Mesendoderm (in vitro differentiated cells): ENCODE measurements at regions not wholly inside any gene's neighbourhood (a gene's known extent, or its start where the extent isn't known, plus 50 kb on each side); places are given as distances from the start of the nearest gene placed in this dataset.
"Not testable (repeated sequence)": the region's sequence is repeated elsewhere in the genome, so short reads cannot be mapped to it uniquely, and the experiment has no call there.

ENCODE experiments used
- DNase-seq: peaks from one replicate; pipeline ENCODE4 v3.0.0; 2013
- H2AK5ac ChIP-seq: 2 replicates; pipeline ENCODE4 v1.6.1; 2013; ENCODE audit warnings: low read length, inconsistent platforms
- H2BK120ac ChIP-seq: 2 replicates; pipeline ENCODE4 v1.6.1; 2013; ENCODE audit warnings: low read depth, mild to moderate bottlenecking, low read length, moderate library complexity, mixed read lengths
- H2BK15ac ChIP-seq: replicated peaks from 2 replicates; pipeline ENCODE4 v1.6.1; 2013; ENCODE audit warnings: low read depth, mild to moderate bottlenecking, moderate library complexity
- H2BK5ac ChIP-seq: 2 replicates; pipeline ENCODE4 v1.6.1; 2013; ENCODE audit warnings: low read length, inconsistent platforms
- H3K18ac ChIP-seq: 2 replicates; pipeline ENCODE4 v1.6.1; 2013; ENCODE audit warnings: mild to moderate bottlenecking, low read length, mixed read lengths
- H3K23ac ChIP-seq: one replicate; pipeline ENCODE4 v1.6.1; 2013; ENCODE audit warnings: low read length
- H3K27ac ChIP-seq: 2 replicates; pipeline ENCODE4 v1.5.1; 2013; ENCODE audit warnings: low read depth, mild to moderate bottlenecking, inconsistent platforms, low read length, moderate library complexity
- H3K27me3 ChIP-seq: 2 replicates; pipeline ENCODE4 v1.6.1; 2013; ENCODE audit warnings: low read length, control low read depth, mild to moderate bottlenecking, inconsistent platforms; ENCODE audit not compliant: insufficient read depth, poor library complexity
- H3K36me3 ChIP-seq: 2 replicates; pipeline ENCODE4 v1.6.1; 2013; ENCODE audit warnings: low read length, inconsistent platforms; ENCODE audit not compliant: control insufficient read depth, insufficient read depth
- H3K4ac ChIP-seq: one replicate; pipeline ENCODE4 v1.6.1; 2013; ENCODE audit warnings: low read depth, mild to moderate bottlenecking, low read length, moderate library complexity
- H3K4me1 ChIP-seq: 2 replicates; pipeline ENCODE4 v1.6.1; 2013; ENCODE audit warnings: low read depth, low read length, inconsistent platforms; ENCODE audit not compliant: control insufficient read depth
- H3K4me2 ChIP-seq: 2 replicates; pipeline ENCODE4 v1.6.1; 2013; ENCODE audit warnings: low read length
- H3K4me3 ChIP-seq: 2 replicates; pipeline ENCODE4 v1.5.1; 2013; ENCODE audit warnings: mild to moderate bottlenecking, low read length
- H3K56ac ChIP-seq: one replicate; pipeline ENCODE4 v1.6.1; 2013; ENCODE audit warnings: low read length
- H3K79me1 ChIP-seq: 2 replicates; pipeline ENCODE4 v1.6.1; 2013; ENCODE audit warnings: low read length, inconsistent platforms
- H3K79me2 ChIP-seq: 2 replicates; pipeline ENCODE4 v1.6.1; 2013; ENCODE audit warnings: mild to moderate bottlenecking, low read length; ENCODE audit not compliant: control insufficient read depth, insufficient read depth
- H3K9ac ChIP-seq: 2 replicates; pipeline ENCODE4 v1.6.1; 2013; ENCODE audit warnings: low read length, inconsistent platforms
- H4K5ac ChIP-seq: one replicate; pipeline ENCODE4 v1.6.1; 2013; ENCODE audit warnings: low read length
- H4K8ac ChIP-seq: one replicate; pipeline ENCODE4 v1.6.1; 2013; ENCODE audit warnings: low read depth, mild to moderate bottlenecking, control low read depth, low read length, moderate library complexity
- WGBS: extraction: QIAGEN DNeasy Blood & Tissue Kit; methylation state at CpG from one replicate; pipeline ENCODE4 v1.1.7; 2013; ENCODE audit warnings: low lambda C conversion rate, missing lambda C conversion rate; ENCODE audit not compliant: insufficient coverage; ENCODE audit errors: extremely low coverage; 5-methylcytosine and 5-hydroxymethylcytosine counted together

- Histone ChIP-seq H3K56ac (no peak overlapping the region), H3K36me3 (no peaks in the 10 kb centered on the region), H3K4me3 (no peak overlapping the region), H3K9ac (no peak overlapping the region), H3K4me2 (no peak overlapping the region), H2BK120ac (no peak overlapping the region), H3K4me1 (no peaks in the 10 kb centered on the region), H2AK5ac (no peak overlapping the region), H3K27ac (no peak overlapping the region), H2BK15ac (no peak overlapping the region), H4K8ac (no peak overlapping the region), H2BK5ac (no peak overlapping the region), H3K79me2 (no peaks in the 10 kb centered on the region), H3K23ac (no peak overlapping the region), H3K27me3 (no peaks in the 10 kb centered on the region), H3K18ac (no peak overlapping the region), H3K4ac (no peak overlapping the region), H3K79me1 (no peaks in the 10 kb centered on the region), H4K5ac (no peak overlapping the region)
- DNase-seq: no peak
- no CpG with 5 or more reads among the region's 6 CpGs for WGBS
Measured at GRCh38 chr5:12093586-12093985, 189.3 kb upstream of the CTNND2 start.

- H3K79me2 ChIP-seq: no peaks in the 10 kb centered on the region
- no peak overlapping the region for H2AK5ac ChIP-seq
- no peaks in the 10 kb centered on the region for H3K36me3 ChIP-seq
- H3K18ac ChIP-seq: no peak overlapping the region
- no peak overlapping the region for H3K9ac ChIP-seq
- H2BK15ac ChIP-seq: no peak overlapping the region
- no peak overlapping the region for H2BK5ac ChIP-seq
- H3K27ac ChIP-seq: no peak overlapping the region
- no peak overlapping the region for H3K56ac ChIP-seq
- no peaks in the 10 kb centered on the region for H3K4me1 ChIP-seq
- no peak overlapping the region for H4K8ac ChIP-seq
- no peak overlapping the region for H3K4me2 ChIP-seq
- no peaks in the 10 kb centered on the region for H3K79me1 ChIP-seq
- H3K23ac ChIP-seq: no peak overlapping the region
- no peak overlapping the region for H3K4ac ChIP-seq
- no peak overlapping the region for H2BK120ac ChIP-seq
- H3K27me3 ChIP-seq: no peaks in the 10 kb centered on the region
- no CpG with 5 or more reads among the region's 1 CpG for WGBS
- DNase-seq: no peak
- no peak overlapping the region for H3K4me3 ChIP-seq
- no peak overlapping the region for H4K5ac ChIP-seq
Measured at GRCh38 chr5:12080761-12081160, 176.5 kb upstream of the CTNND2 start.

GRCh38 chr5:12078286-12078685 lies 174.0 kb upstream of the CTNND2 start:
- no CpG with 5 or more reads among the region's 3 CpGs for WGBS
- not testable (repeated sequence) for H2BK120ac ChIP-seq, H3K79me2 ChIP-seq, H3K4me1 ChIP-seq, H3K27me3 ChIP-seq, H4K8ac ChIP-seq, H3K4ac ChIP-seq, H3K23ac ChIP-seq, H3K56ac ChIP-seq, H3K18ac ChIP-seq, H3K27ac ChIP-seq, H3K9ac ChIP-seq, H2BK15ac ChIP-seq, H4K5ac ChIP-seq, H2BK5ac ChIP-seq, H3K36me3 ChIP-seq, H3K4me2 ChIP-seq, H2AK5ac ChIP-seq, H3K79me1 ChIP-seq, H3K4me3 ChIP-seq
- DNase-seq: peak; percentile 23

- Histone ChIP-seq H3K18ac (no peak overlapping the region), H2AK5ac (no peak overlapping the region), H2BK120ac (no peak overlapping the region), H3K4me1 (no peaks in the 10 kb centered on the region), H2BK15ac (no peak overlapping the region), H4K8ac (no peak overlapping the region), H3K9ac (no peak overlapping the region), H3K79me1 (no peaks in the 10 kb centered on the region), H3K4me3 (no peak overlapping the region), H3K27me3 (no peaks in the 10 kb centered on the region), H3K27ac (no peak overlapping the region), H3K56ac (no peak overlapping the region), H2BK5ac (no peak overlapping the region), H3K36me3 (no peaks in the 10 kb centered on the region), H3K4ac (no peak overlapping the region), H3K23ac (no peak overlapping the region), H3K79me2 (no peaks in the 10 kb centered on the region), H4K5ac (no peak overlapping the region), H3K4me2 (no peak overlapping the region)
- no peak for DNase-seq
- no CpG with 5 or more reads among the region's 3 CpGs for WGBS
Measured at GRCh38 chr5:12073426-12073825, 169.2 kb upstream of the CTNND2 start.

- H3K23ac ChIP-seq: no peak overlapping the region
- H3K4me3 ChIP-seq: no peak overlapping the region
- no CpG with 5 or more reads among the region's 5 CpGs for WGBS
- no peak overlapping the region for H3K27ac ChIP-seq
- DNase-seq: peak; percentile 80
- H2BK15ac ChIP-seq: no peak overlapping the region
- no peaks in the 10 kb centered on the region for H3K4me1 ChIP-seq
- H3K4ac ChIP-seq: no peak overlapping the region
- H3K27me3 ChIP-seq: no peaks in the 10 kb centered on the region
- H2AK5ac ChIP-seq: no peak overlapping the region
- no peak overlapping the region for H3K56ac ChIP-seq
- H4K8ac ChIP-seq: no peak overlapping the region
- no peak overlapping the region for H4K5ac ChIP-seq
- H3K79me2 ChIP-seq: no peaks in the 10 kb centered on the region
- no peaks in the 10 kb centered on the region for H3K36me3 ChIP-seq
- no peak overlapping the region for H3K9ac ChIP-seq
- no peak overlapping the region for H3K18ac ChIP-seq
- H3K4me2 ChIP-seq: no peak overlapping the region
- no peak overlapping the region for H2BK5ac ChIP-seq
- no peaks in the 10 kb centered on the region for H3K79me1 ChIP-seq
- no peak overlapping the region for H2BK120ac ChIP-seq
Measured at GRCh38 chr5:12072441-12072840, 168.2 kb upstream of the CTNND2 start.

GRCh38 chr5:12071455-12071854 lies 167.2 kb upstream of the CTNND2 start:
- Histone ChIP-seq H3K36me3 (no peaks in the 10 kb centered on the region), H4K8ac (no peak overlapping the region), H3K27me3 (no peaks in the 10 kb centered on the region), H3K4ac (no peak overlapping the region), H3K4me2 (no peak overlapping the region), H2BK120ac (no peak overlapping the region), H3K18ac (no peak overlapping the region), H3K9ac (no peak overlapping the region), H3K4me1 (no peaks in the 10 kb centered on the region), H3K23ac (no peak overlapping the region), H3K79me2 (no peaks in the 10 kb centered on the region), H2BK5ac (no peak overlapping the region), H3K56ac (no peak overlapping the region), H3K4me3 (no peak overlapping the region), H2AK5ac (no peak overlapping the region), H4K5ac (no peak overlapping the region), H2BK15ac (no peak overlapping the region), H3K27ac (no peak overlapping the region), H3K79me1 (no peaks in the 10 kb centered on the region)
- no peak for DNase-seq
- 100% methylated on average over 1 of the region's 2 CpGs for WGBS
